GM19395 (cell line): ENCODE measurements at regions not wholly inside any gene's neighbourhood (a gene's known extent, or its start where the extent isn't known, plus 50 kb on each side); places are given as distances from the start of the nearest gene placed in this dataset.
A peak's percentile ranks its signal among the peaks of the same experiment; 100 is the strongest.

Source experiments
- ATAC-seq: cut with Tn5 transposase; IDR thresholded peaks from one replicate; pipeline ENCODE4 v1.9.1; 2021; ENCODE audit warnings: mild to moderate bottlenecking, moderate library complexity; ENCODE audit not compliant: unreplicated experiment

GRCh38 chr6:82072751-82073150 lies 174.8 kb downstream of the IBTK start:
- no peak for ATAC-seq

- no peak for ATAC-seq
Measured at GRCh38 chr6:82072121-82072521, 175.4 kb downstream of the IBTK start.

- no peak for ATAC-seq
Measured at GRCh38 chr6:82068721-82069120, 178.8 kb downstream of the IBTK start.

- ATAC-seq: peak; percentile 100
Measured at GRCh38 chr6:82066991-82067411, 180.5 kb downstream of the IBTK start.

DNA sequence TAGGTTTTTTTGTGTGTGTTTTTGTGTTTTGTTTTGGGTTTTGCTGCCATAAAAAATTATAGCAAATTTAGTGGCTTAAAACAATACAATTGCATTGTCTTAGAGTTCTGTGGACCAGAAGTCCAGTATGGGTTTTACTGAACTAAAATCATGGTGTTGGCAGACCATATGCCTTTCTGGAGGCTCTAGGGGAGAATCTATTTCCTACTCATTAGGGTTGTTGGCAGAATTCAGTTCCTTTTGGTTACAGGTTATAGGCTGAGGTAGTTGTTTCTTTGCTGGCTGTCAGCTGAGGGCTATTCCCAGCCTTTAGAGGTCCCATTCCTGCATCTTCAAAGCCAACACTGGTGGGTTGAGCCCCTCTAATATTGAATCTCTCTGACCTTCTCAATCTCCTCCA lies 181.3 kb downstream of the IBTK start:
- no peak for ATAC-seq

DNA sequence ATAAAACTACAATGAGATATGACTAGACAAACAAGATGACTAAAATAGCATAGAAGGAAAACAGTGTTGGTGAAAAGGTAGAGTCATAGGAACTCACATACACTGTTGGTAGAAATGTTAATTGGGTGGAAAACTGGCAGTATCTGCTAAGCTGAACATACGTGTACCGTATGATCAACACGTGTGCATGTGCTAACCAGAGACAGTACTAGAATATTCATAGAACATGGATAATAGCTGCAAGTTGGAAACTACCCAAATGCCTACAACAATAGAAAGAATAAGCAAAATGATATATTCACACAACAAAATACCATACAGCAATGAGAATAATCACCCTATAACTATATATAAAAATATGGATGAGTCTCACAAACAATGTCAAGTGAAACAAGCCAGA lies 184.0 kb downstream of the IBTK start:
- no peak for ATAC-seq

DNA sequence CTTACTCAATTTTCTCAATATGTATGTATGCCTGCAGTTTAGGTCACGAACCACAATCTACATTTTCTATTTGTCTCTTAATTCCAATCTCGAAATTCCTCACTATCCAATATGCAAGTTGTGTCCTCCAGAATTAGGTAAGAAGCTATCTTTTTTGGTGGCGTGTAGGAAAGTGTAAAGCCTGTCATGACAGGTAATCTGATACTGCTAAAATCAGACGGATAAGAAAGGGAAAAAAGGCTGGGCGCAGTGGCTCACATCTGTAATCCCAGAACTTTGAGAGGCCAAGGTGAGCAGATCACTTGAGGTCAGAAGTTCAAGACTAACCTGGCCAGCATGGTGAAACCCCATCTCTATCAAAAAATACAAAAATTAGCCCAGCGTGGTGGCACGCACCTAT lies 185.3 kb downstream of the IBTK start:
- no peak for ATAC-seq

GRCh38 chr6:82057846-82058554 lies 189.5 kb downstream of the IBTK start:
- no peak for ATAC-seq

DNA sequence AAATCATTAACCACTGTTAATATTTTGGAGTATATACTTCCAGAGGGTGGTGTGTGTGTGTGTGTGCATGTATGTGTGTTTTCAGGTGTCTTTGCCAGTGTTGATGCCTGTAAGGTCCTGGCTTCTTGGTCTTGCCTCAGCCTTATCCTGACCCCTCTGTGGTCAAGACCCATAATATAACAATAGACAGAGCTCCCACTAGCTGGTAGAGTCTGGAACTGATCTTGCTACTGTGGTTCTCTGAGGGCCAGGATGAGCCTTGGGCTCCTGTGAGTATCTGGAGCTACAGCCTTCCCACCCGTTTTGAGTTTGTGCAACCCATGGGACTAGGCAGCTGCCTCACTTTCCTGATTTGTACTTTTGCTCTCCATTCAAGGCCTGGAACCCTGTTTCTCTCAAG lies 191.0 kb downstream of the IBTK start:
- ATAC-seq: no peak

- ATAC-seq: no peak
Measured at GRCh38 chr6:82045965-82046756, 201.4 kb downstream of the IBTK start.

GRCh38 chr6:82040405-82041221 lies 206.9 kb downstream of the IBTK start:
- ATAC-seq: no peak

DNA sequence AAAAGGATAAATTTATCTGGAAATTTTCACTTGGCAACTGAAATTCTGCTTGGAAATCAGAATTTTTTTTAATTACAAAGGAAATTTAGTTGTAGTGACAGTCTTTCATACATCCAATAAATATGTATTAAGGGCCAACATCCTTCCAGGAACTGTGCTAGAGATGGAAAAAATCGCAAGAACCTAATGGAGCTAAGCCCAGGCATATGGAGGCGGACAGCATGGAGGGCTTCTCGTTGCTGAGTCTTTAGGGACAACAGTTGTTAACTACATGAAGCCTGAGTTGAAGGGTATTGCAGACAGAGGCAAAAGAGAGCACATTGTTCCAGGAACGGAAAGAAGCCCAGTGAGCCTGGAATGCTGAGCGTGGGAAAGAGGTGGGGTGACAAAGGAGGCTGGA lies 208.9 kb downstream of the IBTK start:
- ATAC-seq: no peak

DNA sequence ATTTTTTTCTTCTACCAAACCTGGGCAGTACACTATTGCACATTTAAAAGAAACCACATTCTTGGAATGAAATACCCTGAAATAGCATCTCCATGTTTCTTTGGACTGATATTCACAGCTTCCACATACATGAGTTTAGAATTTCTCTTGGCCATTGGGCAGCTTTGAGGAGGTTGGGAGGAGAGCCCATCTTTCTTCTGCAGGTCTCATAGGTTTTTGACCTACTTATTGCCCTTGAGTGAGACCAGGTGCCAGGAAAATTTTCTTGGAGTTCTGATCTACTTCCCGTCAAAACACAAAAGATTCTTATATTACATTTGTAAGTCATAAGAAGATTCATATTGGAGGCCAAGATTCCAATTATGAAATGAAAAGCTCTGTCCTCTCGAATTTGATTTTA lies 212.0 kb downstream of the IBTK start:
- no peak for ATAC-seq

DNA sequence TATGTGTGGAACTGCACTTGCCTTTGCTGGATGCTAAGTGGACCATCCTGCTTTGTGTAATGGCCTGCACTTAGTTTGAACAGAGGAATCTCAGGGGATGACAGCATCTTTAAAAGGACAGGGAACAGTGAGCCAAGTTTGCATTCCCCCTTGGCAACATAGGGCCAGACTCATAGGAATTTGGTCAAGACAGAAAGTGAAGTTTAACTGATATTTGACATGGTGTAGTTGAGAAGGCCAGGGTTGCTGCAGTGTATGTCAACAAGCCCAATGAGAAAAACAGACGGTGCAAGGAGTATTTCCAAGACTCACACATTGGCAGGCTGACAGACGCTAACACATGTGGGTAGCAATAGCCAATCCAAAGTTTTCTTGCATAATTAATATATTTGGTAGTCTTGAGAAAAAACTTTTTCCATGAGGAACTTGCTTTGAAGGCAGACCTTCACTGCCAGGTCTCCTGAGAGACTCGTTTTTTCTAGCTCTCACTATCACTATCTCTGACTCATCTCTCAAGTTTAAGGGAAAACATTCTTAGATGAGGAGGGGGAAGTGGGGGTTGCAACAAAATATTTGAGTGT lies 213.8 kb downstream of the IBTK start:
- ATAC-seq: no peak

- ATAC-seq: no peak
Measured at GRCh38 chr6:82032444-82032843, 215.1 kb downstream of the IBTK start.

DNA sequence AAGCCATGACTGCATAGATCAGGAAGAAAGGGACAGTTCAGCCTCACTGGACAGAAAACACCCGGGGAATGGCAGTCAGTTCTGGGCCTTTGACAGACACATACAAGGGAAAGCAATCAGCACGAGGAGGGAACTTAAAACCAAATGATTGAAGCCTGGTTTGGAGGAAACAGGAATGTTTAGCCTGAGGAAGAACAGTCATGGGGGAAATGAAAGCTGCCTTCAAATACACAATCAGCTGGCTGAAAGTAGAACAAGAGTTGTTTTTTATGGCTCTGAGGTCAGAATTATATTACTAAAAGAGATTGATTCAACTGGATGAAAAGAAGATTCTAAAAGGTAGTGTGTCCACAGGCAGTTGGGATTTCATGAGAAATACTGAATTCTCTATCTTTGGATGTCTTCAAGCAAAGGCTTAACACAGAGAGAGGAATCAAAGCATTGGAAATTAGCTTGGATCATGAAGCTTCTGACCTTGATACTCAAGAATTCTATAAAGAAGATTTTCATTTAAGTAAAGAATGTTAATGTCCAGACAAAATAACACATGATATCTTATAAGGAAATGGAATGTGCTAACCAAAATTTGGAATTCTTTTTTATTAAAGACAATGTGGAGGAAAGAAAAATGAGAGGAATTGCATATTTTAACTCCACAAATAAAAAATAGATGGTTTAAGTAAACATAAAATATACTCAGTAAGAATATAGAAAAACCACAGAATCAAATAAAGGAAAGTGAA lies 216.6 kb downstream of the IBTK start:
- no peak for ATAC-seq

- no peak for ATAC-seq
Measured at GRCh38 chr6:82030301-82030700, 217.2 kb downstream of the IBTK start.

- ATAC-seq: no peak
Measured at GRCh38 chr6:82025271-82025670, 222.3 kb downstream of the IBTK start.

GRCh38 chr6:82022614-82023129 lies 224.9 kb downstream of the IBTK start:
- no peak for ATAC-seq

DNA sequence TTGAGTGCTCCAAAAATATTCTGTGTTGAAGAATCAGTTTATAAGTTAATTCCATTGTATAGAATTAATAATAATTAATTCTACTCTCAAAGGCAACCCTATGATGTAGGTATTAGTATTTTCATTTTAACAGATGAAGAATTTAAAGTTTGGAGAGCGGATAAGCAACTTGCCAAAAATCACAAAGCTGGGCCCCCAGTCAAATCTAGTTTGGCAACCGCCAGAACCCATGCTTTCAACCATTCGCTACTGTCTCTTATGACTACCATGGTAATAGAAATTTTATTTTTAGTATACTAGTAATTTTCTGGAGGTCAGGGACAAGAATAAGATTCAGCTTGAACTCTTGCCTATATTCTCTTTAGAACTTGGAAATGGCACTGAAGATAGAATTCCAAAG lies 229.8 kb downstream of the IBTK start:
- no peak for ATAC-seq
